Stimulated activated CD8-positive, alpha-beta memory T cell treated with anti-CD3 and anti-CD28 coated beads, Interleukin-15, amount 100 ng/mL, for 48 hours (primary cell): ENCODE measurements at regions not wholly inside any gene's neighbourhood (a gene's known extent, or its start where the extent isn't known, plus 50 kb on each side); places are given as distances from the start of the nearest gene placed in this dataset.

Source experiments
- DNase-seq, 2 donors: peaks; one replicate each; pipeline ENCODE4 v3.0.0-alpha.2; 2020; ENCODE audit warnings: low read depth in 2 of 2

DNA sequence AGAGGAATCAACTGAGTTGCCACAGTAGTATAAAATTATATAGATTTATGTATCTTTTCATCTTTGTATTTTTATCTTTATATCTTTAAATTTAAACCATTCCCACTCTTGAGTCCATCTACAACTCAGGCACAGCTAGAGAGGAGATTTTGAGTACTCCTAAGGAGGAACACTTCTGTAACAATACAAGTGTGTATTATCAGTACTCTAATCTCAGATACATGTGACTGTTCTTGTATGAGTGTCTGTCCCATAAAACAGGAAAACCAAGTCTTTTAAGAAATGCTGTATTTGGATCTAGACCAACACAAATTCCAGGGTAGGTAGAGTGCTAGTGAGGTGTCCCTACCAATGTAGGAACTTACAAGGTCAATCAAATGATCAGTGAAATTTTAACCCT lies 1428.0 kb upstream of the LRRTM3 start:
- DNase-seq, result no peak

GRCh38 chr10:65500716-65501115 lies 1425.1 kb upstream of the LRRTM3 start:
- DNase-seq, result no peak

- no peak for DNase-seq
Measured at GRCh38 chr10:65501259-65501658, 1424.6 kb upstream of the LRRTM3 start.

DNA sequence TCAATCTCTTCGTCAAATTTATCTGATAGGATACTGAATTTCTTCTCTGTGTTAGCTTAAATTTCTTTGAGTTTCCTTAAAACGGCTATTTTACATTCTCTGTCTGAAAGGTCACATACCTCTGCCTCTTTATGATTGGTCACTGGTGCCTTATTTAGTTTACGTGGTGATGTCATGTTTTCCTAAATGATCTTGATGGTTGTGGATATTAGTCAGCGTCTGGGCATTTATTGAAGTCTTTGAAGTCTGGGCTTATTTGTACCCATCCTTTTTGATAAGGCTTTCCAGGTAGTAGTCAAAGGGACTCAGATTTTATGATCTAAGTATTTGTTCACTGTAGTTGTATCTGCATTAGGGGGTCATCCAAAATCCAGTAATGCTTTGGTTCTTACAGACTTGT lies 1407.5 kb upstream of the LRRTM3 start:
- DNase-seq, result no peak

DNA sequence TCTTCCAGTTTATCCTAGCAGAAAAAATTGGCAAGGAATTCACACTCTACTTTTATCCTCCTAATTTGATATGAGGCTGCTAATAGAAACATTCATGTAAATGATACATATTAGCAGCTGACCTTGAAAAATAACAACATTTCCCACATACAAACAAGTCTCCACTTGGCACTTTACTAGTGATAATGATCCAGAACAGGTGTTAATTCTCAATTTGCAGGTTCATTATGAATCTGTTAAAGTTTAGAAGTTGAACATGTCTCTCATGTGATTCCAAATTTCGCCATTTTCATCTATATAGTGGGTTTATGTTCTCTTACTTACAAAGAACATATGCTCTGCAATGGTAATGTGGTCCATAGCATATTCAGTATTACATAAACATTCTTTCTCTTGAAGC lies 1396.8 kb upstream of the LRRTM3 start:
- DNase-seq, result no peak

- no peak for DNase-seq
Measured at GRCh38 chr10:65531545-65531944, 1394.3 kb upstream of the LRRTM3 start.

DNA sequence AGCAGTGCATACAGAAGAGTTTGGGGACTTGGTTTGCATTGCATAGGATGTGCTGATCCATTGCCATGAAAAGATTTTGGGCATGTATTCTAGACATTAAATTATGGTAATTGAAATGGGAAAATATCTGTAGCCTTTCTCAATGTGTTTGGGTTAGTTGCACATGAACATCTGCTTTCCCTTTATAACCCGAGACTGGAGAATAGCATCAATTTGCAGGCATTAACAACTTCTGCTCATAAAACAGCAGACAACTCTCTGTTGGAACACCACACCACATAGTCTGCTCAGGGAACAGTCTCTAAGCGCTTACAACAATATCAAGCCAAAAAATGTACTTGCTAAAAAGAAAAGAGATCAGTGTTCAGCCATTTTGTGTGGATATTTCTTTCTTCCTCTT lies 1391.1 kb upstream of the LRRTM3 start:
- no peak for DNase-seq

DNA sequence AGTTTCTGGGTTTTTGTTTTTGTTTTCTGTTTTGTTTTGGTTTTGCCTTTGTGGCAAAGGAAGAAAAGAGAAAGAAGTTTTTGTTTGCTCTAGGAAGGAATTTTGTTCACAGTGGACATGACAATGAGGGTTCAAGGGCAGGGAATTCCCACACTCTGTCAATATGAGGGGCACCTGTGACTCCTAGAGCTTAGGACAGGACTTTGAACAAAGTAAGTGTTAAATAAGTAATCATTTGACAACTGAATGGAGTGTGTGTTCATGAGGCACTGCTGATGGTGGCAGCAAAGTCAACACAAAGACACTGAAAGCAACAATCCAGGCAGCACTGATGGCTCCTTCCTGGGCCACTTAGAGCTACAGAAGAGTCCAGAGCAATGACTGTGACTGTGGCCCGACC lies 1381.1 kb upstream of the LRRTM3 start:
- DNase-seq, result no peak

DNA sequence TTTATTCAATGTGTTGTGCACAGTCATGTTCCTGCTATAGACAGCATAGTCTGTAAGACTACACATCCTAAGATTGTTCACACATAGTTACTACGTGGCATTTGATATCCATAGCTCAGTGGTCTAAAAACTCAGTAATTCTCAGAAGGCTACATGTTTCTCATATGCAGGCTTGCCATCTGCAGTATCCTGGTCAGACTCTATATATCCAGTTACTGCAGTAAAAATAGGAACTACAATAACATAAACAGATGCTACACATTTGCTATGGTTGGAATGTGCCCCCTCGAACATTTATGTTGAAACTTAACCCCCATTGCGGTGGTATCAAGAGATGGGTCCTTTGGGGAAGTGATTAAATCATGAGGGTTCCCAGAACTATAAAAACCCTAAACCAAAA lies 1377.8 kb upstream of the LRRTM3 start:
- DNase-seq, result no peak

DNA sequence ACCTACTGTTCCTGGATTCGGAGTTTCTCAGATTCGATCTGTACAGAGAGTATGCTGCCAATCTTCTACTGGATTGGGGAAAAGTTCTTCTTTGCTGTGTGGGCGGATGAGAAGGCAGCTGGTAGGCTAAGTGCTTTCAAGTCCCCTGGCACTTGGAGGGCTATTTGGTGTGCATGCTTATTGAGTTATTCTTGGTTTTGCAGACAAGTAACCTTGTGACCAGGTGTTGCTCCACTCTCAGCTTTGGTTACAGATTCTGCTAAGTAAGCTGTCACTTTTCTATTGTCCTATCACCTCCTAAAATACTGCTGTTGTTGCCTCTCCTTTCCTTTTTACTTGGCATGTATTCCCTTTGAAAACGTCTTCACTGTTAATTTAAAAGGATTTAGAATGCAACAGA lies 1375.1 kb upstream of the LRRTM3 start:
- no peak for DNase-seq

DNA sequence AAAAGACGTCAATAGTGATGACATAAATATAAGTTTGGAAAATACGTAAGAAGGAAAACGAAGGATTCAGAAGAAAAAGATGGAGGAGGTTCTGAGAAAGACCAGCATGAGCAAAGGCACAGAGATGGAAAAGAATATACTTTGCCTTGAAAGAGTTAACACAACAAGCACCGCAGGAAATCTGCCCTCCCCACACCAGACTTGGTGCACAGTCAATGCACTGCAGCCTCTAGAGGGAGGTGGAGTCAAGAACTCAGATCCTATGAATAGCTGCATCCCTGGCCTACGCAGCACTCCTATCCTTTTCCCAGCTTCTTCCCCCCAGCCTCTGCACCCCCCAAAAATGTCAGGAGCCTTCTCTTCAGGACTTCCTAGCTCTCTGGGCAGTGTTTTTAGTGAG lies 1370.6 kb upstream of the LRRTM3 start:
- no peak for DNase-seq

- DNase-seq, result no peak
Measured at GRCh38 chr10:65556006-65556405, 1369.8 kb upstream of the LRRTM3 start.

DNA sequence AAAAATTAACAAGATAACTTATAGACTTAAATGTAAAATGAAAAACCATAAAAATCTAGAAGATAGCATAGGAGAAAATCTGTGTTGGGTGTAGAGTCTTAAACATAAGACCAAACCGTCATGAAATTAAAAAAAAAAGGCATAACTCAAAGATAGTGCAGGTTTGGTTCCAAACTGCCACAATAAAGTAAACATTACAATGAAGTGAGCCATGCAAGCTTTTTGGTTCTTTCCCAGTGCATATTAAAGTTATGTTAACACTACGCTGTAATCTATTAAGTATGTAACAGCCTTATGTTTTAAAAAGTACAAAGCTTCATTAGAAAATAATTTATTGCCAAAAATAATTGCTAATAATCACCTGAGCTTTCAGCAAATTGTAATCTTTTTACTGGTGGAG lies 1366.5 kb upstream of the LRRTM3 start:
- no peak for DNase-seq

GRCh38 chr10:65565246-65565645 lies 1360.6 kb upstream of the LRRTM3 start:
- DNase-seq, result no peak

GRCh38 chr10:65566906-65567305 lies 1358.9 kb upstream of the LRRTM3 start:
- no peak for DNase-seq

DNA sequence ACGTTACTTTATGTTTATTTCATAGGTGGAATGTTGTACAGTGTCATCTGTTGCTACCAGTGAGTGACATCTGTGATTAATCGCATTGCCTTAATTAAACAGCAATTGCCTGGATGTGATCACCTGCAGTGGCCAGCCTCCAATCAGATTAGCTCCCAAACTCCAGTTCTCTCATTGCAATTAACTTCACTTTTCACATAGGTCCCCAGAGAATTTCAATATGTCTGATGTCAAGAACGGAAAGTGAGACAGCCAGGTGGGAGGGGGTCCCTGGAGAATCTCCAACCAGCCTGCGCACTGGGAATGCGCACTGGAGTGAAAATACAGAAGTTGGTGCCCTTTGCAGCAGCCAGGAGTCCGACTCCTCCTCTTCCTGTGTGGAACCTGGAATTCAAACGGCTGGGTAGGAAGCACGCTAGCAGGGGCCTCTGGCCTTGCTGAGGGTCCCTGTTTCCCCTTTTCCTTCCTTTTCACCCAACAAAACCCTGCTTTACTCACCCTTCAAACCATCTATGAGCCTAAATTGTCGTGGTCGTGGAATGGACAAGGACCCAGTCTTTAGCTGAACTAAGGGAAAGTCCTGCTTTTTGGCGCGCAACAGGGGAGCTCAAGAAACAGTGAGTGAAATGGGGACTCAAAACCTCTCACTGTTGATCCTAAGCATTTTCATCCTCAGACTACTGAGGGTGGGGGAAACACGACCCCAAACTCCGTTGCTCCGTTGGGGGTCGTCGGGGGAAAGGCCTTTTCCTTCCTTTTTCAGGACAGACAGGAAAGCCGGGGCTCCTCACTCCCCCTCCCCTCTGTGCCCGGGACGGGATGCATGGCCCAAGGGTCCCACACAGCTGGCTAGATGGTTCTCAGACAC lies 1355.5 kb upstream of the LRRTM3 start:
- DNase-seq, result no peak

DNA sequence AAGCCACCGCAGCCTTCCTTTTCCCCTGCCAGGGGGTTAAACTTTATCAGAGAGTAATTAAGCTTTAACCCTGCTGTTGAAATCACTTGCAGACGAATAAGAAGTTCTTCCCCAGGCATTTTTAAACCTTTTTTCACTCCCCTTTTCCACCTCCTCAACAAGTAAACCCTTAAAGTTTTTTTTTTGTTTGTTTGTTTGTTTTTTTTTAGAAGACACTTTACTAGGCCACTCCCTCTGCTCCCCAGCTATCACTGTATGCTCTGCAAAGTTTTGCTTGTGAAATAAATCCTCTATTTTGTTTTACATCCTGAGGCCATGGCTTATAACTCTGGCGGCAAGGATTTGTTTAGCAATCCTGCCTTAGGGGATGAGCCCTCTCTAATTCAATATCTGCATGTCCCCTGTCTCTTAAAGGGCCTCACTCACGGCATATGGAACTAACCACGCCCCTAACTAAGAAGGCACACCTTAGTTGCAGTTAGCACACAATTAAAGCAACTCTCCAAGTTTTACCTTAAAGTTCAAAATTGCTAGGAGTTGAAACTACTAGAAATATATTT lies 1354.7 kb upstream of the LRRTM3 start:
- no peak for DNase-seq

- DNase-seq, result no peak
Measured at GRCh38 chr10:65581426-65582026, 1344.3 kb upstream of the LRRTM3 start.

- DNase-seq, result no peak
Measured at GRCh38 chr10:65602182-65602865, 1323.5 kb upstream of the LRRTM3 start.

DNA sequence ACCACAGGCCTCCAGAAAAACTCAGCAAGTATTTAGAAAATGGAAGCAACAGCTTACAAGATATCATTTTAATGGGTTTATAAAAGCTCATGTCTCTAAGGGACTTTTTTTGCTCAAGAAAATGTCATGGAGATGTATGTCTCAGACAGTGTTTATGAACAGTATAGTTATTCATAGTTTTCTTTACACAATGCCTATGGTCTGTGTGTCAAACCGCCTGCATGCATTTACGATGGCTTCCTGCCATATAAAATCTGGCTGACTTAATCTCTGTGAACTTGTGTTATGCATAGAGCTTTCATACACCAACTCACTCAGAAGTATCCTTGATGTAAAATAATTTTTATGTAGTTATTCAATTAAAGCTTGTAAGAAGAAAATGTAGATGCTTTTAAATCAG lies 1314.2 kb upstream of the LRRTM3 start:
- no peak for DNase-seq

DNA sequence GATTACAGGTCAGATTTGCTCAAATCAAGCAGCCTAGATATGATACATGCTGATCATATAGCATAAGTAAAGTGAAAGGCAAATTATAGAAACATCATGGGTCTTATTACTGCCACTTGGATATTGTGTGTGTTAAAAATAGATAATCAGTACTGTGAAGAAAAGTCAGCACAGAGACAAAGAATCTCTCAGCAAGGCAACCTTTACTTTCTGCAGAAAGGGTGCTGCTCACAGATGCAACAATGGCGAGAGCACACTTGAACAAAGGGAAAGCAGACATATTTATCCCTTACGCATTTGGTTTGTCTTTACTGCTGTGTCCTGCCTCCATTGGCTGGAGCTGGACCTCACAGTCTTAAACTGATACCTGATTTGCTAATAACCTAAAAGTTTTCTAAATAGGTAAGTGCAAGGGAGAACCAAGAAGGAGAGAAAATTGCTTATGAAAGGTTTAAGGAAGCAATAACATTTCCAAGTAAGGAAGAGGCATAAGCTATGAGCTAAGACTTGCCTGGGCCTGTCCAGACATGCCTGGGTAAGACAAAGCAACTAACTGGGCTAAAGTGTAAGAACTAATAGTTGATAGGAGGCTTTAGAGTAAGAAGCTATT lies 1310.8 kb upstream of the LRRTM3 start:
- no peak for DNase-seq

DNA sequence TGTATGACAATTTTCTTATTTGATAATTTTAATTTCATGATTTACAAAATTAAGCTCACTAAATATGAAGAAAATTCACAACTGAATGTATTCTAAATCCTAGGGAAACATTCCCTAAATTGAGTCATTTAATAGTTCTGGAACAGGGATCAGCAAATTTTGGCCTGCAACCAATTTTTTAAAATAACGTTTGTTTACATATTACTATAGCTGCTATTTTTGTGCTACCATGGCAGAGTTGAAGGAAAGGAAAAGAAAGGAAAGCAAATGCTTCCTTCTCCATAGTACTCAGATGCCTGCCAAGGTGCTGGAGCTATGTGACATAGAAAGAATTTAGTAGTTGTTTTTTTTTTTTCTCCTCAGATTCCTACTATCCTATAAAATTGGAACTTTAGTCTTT lies 1307.7 kb upstream of the LRRTM3 start:
- DNase-seq, result no peak
